GM10248 (cell line): ENCODE measurements at regions not wholly inside any gene's neighbourhood (a gene's known extent, or its start where the extent isn't known, plus 50 kb on each side); places are given as distances from the start of the nearest gene placed in this dataset.

Experiments
- CTCF ChIA-PET: fragments of 300-600 bp; sonication (Branson Sonifier 250); formaldehyde crosslinking; extraction: SDS; loops from one replicate; lab custom pipeline; 2021; ENCODE audit warnings: antibody characterized with exemption; lab: Yijun Ruan, JAX
- POLR2A ChIA-PET: fragments of 350-650 bp; sonication (Branson Sonifier 250); formaldehyde crosslinking; extraction: SDS; loops from one replicate; lab custom pipeline; 2020; ENCODE audit warnings: antibody characterized with exemption; lab: Yijun Ruan, JAX
- DNase-seq: peaks from one replicate; pipeline ENCODE4 v3.0.0; 2012; ENCODE audit errors: extremely low spot score
- TF ChIP-seq, protein P1 (sequence below): IDR thresholded peaks from 2 replicates; pipeline ENCODE4 v1.5.1; 2012; ENCODE audit warnings: mild to moderate bottlenecking, low read depth; ENCODE audit errors: extremely low read depth, missing control alignments, control extremely low read depth

DNA sequence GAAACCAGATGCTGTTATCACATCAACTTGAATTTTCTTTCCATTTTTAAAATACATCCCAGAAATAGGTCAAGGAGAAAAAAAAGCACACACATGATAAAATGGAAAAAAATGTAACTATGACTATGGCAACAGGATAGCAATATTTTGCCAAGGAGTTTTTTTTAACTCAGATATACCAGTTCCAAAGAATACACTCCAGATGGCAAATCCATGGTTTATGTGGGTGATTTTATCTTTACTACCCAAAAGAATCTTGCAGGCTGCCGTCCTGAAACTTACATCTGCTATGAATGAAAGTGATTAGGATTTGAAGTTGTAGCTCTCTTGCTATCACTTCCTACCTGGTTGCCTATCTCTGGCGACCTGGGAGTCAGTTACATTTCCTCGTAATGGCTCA is 91.0 kb upstream of the PLPPR4 start:
- ChIA-PET CTCF (no interaction called here), POLR2A (no interaction called here)
- DNase-seq = no peak
- TF ChIP-seq, protein P1, sequence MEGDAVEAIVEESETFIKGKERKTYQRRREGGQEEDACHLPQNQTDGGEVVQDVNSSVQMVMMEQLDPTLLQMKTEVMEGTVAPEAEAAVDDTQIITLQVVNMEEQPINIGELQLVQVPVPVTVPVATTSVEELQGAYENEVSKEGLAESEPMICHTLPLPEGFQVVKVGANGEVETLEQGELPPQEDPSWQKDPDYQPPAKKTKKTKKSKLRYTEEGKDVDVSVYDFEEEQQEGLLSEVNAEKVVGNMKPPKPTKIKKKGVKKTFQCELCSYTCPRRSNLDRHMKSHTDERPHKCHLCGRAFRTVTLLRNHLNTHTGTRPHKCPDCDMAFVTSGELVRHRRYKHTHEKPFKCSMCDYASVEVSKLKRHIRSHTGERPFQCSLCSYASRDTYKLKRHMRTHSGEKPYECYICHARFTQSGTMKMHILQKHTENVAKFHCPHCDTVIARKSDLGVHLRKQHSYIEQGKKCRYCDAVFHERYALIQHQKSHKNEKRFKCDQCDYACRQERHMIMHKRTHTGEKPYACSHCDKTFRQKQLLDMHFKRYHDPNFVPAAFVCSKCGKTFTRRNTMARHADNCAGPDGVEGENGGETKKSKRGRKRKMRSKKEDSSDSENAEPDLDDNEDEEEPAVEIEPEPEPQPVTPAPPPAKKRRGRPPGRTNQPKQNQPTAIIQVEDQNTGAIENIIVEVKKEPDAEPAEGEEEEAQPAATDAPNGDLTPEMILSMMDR = no peak

DNA sequence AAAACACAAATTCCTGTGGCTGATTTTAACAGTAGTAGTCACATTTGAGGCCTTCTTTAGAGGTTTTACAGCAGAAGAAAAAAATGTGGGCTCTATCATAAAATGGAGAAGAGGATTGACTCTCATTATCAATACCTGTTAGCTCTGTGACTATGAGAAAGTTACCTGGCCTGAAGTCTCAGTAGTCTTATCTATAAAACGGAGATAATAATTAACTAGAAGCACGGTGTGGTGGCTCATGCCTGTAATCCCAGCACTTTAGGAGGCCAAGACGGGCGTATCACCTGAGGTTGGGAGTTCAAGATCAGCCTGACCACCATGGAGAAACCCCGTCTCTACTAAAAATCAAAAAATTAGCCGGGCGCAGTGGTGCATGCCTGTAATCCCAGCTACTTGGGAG is 90.4 kb upstream of the PLPPR4 start:
- ChIA-PET CTCF (no interaction called here), POLR2A (no interaction called here)
- no peak for DNase-seq
- TF ChIP-seq, protein P1 = no peak

DNA sequence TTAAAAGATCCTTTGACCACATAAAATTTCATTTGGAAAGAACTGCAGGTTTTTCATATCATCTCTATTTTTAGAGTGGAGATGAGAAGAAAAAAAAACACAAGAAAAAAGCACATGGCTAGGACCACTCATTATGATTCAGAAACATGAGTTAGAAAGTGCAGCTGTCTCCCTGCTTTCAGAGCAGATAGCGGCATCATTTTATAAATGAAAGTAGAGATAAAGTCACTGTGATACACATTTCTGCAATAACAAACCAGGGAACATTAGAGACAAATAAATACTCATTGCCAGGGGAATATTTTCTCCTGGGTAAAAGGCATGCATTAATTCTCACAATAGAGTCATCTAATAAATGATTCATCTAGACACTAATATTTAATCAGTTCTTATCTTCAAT is 87.5 kb upstream of the PLPPR4 start:
- ChIA-PET CTCF (interaction anchor here (1.0 to 1.5 kb wide), 4 partner anchors 14 to 305 kb away, joined by 3 to 5 read pairs (median 3); no protein-coding TSS in a partner anchor), POLR2A (no interaction called here)
- TF ChIP-seq, protein P1 = no peak
- no peak for DNase-seq

DNA sequence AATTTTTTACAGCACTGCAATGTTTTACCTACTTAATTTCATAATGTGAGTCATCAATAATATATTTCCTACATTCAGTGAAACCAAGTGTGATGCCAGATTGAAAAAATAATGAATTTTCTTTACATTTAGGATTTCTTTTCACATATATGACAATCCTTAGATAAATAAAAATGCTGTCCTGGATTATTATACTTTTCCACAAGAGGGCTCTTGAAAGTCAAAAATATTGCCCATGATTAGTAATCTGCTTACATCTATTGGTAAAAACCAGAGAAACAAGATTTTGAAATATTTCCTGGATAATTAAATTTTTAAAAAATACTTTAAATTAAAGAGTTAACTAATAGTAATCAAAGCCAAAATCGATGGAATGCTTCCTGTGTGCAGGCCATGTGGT is 86.8 kb upstream of the PLPPR4 start:
- no peak for DNase-seq
- ChIA-PET POLR2A (no interaction called here), CTCF (no interaction called here)
- TF ChIP-seq, protein P1 = no peak

DNA sequence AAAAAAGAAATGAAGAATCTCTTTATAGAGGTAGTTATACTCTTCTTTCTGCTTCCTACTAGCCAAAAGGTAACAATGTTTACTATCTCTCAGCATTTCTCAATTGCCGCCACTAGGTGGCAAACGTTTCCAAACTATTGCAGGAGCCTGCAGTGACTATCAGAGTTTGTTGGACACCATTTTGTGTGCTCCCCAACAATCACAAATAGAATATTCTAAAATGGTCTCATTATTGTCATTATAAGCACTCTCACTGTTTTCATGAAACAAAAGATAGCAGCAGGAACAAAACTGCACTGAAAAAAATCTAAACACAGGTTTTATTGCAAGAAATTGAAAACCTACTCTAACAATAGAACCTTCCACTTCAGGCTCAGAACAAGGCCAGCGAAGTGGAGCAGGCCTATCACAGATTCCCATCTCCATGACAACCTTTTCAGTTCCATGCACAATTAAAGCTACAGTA is 83.9 kb upstream of the PLPPR4 start:
- CTCF ChIA-PET = interaction anchor here (0.6 to 3.3 kb wide), 13 partner anchors 12 to 1683 kb away, joined by 3 to 37 read pairs (median 3); no protein-coding TSS in a partner anchor
- POLR2A ChIA-PET = no interaction called here

DNA sequence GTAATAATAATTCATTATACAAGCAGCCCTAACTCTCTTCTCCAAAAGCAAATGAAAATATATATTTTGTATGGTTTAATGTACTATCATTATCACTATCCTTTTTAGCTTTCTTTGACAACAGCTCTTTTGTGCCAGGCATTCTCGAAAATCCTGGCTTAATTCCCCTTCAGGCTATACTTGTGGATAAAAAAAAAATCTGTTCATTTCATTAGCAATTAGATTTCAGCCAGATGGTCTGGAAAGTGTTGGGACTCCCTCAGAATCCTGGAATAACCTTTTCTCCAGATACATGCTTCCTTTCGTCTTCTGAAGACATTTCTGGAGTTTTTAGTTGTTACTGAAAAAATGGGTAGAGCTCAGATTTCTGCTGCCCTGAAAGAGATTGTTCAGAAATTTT is 83.4 kb upstream of the PLPPR4 start:
- POLR2A ChIA-PET = no interaction called here
- TF ChIP-seq, protein P1 = no peak
- DNase-seq = no peak
- CTCF ChIA-PET = interaction anchor here (0.6 to 3.3 kb wide), 14 partner anchors 11 to 1682 kb away, joined by 3 to 37 read pairs (median 3); no protein-coding TSS in a partner anchor

More for the DNA sequence above, 83.9 kb upstream of the PLPPR4 start:
- TF ChIP-seq, protein P1 = peak; percentile 78
- peak; percentile 45 for DNase-seq
